ENCODE measurements at regions not wholly inside any gene's neighbourhood (a gene's known extent, or its start where the extent isn't known, plus 50 kb on each side); places are given as distances from the start of the nearest gene placed in this dataset.

- Mint-ChIP-seq H3K27ac (no peak overlapping the region), H3K4me3 (no peak overlapping the region), H3K4me1 (ENCODE audit: low read depth) (no peaks in the 10 kb centered on the region), H3K9me3 (peaks cover 14% of the 10 kb centered on the region), H3K27me3 (no peaks in the 10 kb centered on the region), H3K36me3 (ENCODE audit: low read depth) (no peaks in the 10 kb centered on the region)
- DNase-seq = no peak
- ATAC-seq = no peak
- CTCF ChIA-PET = no interaction called here
- intact Hi-C loops (cut with micrococcal nuclease) = no loop called here
- POLR2A ChIA-PET = no interaction called here
- no peak for TF ChIP-seq CTCF (IDR thresholded peaks at IDR 0.05)
These were observed 180.7 kb upstream of the TARS1 start for GRCh38 chr5:33260098-33260497.

- Mint-ChIP-seq H3K27me3 (no peaks in the 10 kb centered on the region), H3K27ac (no peak overlapping the region), H3K36me3 (ENCODE audit: low read depth) (no peaks in the 10 kb centered on the region), H3K4me1 (ENCODE audit: low read depth) (no peaks in the 10 kb centered on the region), H3K4me3 (no peak overlapping the region), H3K9me3 (peaks cover 14% of the 10 kb centered on the region)
- no peak for TF ChIP-seq CTCF (IDR thresholded peaks at IDR 0.05)
- ChIA-PET CTCF (no interaction called here), POLR2A (no interaction called here)
- intact Hi-C loops (cut with micrococcal nuclease) = no loop called here
- DNase-seq (no peak), ATAC-seq (no peak)
These were observed 179.5 kb upstream of the TARS1 start for GRCh38 chr5:33261305-33261704.

- peaks cover 14% of the 10 kb centered on the region for H3K9me3 Mint-ChIP-seq
- no peaks in the 10 kb centered on the region for H3K36me3 Mint-ChIP-seq (ENCODE audit: low read depth)
- DNase-seq (no peak), ATAC-seq (no peak)
- POLR2A ChIA-PET = no interaction called here
- CTCF ChIA-PET = no interaction called here
- intact Hi-C loops (cut with micrococcal nuclease) = no loop called here
- TF ChIP-seq CTCF (IDR thresholded peaks at IDR 0.05) = no peak
- no peak overlapping the region for H3K4me3 Mint-ChIP-seq
- no peaks in the 10 kb centered on the region for H3K27me3 Mint-ChIP-seq
- H3K27ac Mint-ChIP-seq = no peak overlapping the region
- no peaks in the 10 kb centered on the region for H3K4me1 Mint-ChIP-seq (ENCODE audit: low read depth)
These were observed 179.0 kb upstream of the TARS1 start for GRCh38 chr5:33261747-33262146.

- DNase-seq = no peak
- POLR2A ChIA-PET = no interaction called here
- CTCF ChIA-PET = no interaction called here
- no peak for TF ChIP-seq CTCF (IDR thresholded peaks at IDR 0.05)
- intact Hi-C loops (cut with micrococcal nuclease) = no loop called here
- no peak overlapping the region for H3K27ac Mint-ChIP-seq
- H3K9me3 Mint-ChIP-seq = peaks cover 11% of the 10 kb centered on the region
- no peak for ATAC-seq
- no peak overlapping the region for H3K4me3 Mint-ChIP-seq
- H3K27me3 Mint-ChIP-seq = no peaks in the 10 kb centered on the region
- H3K36me3 Mint-ChIP-seq (ENCODE audit: low read depth) = no peaks in the 10 kb centered on the region
- H3K4me1 Mint-ChIP-seq (ENCODE audit: low read depth) = no peaks in the 10 kb centered on the region
These were observed 173.0 kb upstream of the TARS1 start for GRCh38 chr5:33267801-33268200.

- DNase-seq (no peak), ATAC-seq (no peak)
- intact Hi-C loops (cut with micrococcal nuclease) = no loop called here
- Mint-ChIP-seq H3K36me3 (ENCODE audit: low read depth) (no peaks in the 10 kb centered on the region), H3K4me1 (ENCODE audit: low read depth) (no peaks in the 10 kb centered on the region), H3K27ac (no peak overlapping the region), H3K27me3 (no peaks in the 10 kb centered on the region), H3K9me3 (peaks cover 10% of the 10 kb centered on the region), H3K4me3 (no peak overlapping the region)
- ChIA-PET CTCF (no interaction called here), POLR2A (interaction anchor here (0.6 kb wide), 1 partner anchor 319 kb away, joined by 3 read pairs; no protein-coding TSS in a partner anchor)
- TF ChIP-seq CTCF (IDR thresholded peaks at IDR 0.05) = no peak
These were observed 172.4 kb upstream of the TARS1 start for GRCh38 chr5:33268374-33268773.
